HG03196 (cell line): ENCODE measurements at regions not wholly inside any gene's neighbourhood (a gene's known extent, or its start where the extent isn't known, plus 50 kb on each side); places are given as distances from the start of the nearest gene placed in this dataset.
"Not testable (repeated sequence)": the region's sequence is repeated elsewhere in the genome, so short reads cannot be mapped to it uniquely, and the experiment has no call there.

Source experiments
- ATAC-seq: cut with Tn5 transposase; IDR thresholded peaks from one replicate; pipeline ENCODE4 v1.9.1; 2021; ENCODE audit not compliant: unreplicated experiment

- ATAC-seq: no peak
Measured at GRCh38 chr2:216776066-216776850, 80.9 kb upstream of the IGFBP5 start.

DNA sequence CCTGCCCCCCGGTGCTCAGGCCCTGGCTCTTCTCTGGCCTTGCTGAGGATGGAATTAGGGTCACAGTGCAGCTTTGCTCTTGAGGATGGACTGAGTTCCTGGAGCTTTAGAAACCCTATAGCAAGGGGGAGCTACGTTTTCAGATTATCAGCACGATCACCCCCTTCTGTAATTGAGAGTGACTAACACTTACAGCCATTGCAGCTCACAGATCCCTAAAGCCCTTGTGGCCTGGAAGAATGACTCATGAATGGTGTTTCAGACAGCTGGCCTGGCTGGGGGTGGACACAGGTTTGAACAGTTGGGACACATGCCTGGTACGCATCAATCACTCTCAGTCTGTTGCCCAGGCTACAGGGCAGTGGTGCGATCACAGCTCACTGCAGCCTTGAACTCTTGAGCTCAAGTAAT is 79.7 kb upstream of the IGFBP5 start:
- no peak for ATAC-seq

GRCh38 chr2:216774620-216775019 is 79.3 kb upstream of the IGFBP5 start:
- no peak for ATAC-seq

DNA sequence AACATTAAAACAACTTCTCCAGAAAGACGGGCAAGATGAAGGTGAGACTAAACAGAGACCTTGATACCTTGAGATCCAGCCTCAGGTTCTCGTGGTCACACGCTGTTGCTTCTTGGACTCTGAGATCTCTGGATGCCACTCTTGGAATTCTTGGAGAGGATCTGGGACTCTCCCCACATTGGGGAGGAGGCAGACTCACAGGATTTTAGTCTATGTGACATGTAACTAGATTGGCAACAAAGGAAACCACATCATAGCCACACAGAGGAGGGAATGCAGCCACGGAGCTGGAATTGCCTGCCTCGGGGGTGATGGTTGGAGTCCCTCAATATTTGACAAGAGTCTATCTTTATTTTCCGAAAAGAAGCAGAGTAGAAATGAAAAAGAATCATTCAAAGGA is 78.8 kb upstream of the IGFBP5 start:
- no peak for ATAC-seq

DNA sequence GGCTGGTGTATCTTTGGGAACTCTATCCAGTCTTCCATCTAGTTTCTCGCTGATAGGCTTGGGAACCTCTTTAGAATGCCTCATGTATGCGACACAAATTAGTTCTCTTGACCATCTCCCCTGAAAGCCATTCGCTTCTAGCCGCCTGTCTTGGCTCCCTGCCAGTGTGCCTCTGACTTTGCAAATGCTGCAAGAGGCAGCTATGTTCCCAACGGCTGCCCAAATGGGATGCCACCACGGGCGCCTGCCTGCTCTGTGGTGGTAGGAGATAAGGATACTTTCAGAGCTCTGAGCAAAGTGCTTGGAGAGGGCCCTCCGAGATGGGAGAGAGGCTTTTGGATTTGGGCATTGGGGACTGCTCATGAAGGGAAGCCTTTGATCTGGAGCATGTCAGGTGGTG is 77.7 kb upstream of the IGFBP5 start:
- ATAC-seq: no peak

- no peak for ATAC-seq
Measured at GRCh38 chr2:216770717-216771116, 75.4 kb upstream of the IGFBP5 start.

DNA sequence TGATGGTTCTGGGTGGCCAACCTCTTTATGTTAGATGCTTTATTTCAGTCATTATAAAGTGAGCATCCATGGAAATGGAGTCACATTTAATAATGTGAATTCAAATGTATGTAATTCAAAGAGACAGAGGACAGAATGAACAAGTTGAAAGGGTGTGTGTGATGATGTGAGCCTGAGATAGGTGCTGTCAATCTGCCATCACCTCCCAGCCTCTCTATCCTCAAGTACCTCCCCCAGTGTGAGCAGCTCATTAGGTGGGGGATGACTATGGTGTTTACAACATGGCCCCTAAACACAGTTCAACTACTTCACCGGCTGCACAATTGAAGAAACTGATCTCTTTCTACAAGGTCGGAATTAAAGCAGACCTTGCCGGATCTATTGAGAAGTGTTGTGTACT is 74.7 kb upstream of the IGFBP5 start:
- ATAC-seq: no peak

DNA sequence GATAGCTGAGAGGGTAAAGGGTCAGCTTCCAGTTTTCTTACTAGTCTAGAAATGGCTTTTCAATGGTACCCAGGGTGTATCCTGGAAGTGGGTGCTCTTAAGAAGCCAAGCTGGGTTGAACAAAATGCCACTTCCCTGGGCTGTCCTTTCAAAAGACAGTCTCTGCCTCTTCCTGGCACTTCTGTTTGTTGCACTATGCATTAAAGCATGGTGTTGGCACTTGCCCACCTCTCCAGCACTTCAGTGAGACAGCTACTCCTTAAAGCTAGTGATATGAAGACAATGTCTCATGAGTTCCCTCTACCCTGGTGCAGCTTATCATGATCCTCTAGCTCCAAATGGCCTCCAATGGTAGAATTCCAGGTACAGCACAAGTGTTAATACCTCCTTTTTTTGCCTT is 74.3 kb upstream of the IGFBP5 start:
- ATAC-seq: no peak

- ATAC-seq: no peak
Measured at GRCh38 chr2:216768908-216769411, 73.6 kb upstream of the IGFBP5 start.

DNA sequence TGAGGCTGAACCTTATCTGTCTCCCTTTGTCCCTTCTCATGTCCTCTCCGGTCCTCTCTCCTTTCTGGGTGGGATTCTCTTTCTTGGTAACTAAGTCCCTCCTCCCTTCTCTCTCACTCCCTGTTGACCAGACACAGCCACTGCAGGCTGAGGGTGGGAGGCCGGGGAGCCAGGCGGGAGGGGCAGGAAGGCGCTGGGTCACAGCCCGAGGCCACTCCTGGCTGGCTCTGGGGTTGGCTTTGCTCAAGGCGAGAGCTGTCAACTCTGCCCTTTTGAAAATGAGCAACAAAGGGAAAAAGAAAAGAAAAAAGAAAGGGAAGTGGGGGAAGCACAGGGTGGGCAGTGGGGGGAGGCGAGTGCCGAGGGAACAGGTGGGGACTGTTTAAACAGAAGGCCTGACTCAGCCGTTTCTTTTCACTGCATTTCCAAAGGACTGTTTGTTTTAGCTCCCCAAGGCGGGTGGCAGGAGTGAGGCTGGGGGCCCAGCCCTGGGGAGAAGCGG is 70.5 kb upstream of the IGFBP5 start:
- ATAC-seq: no peak

- ATAC-seq: no peak
Measured at GRCh38 chr2:216763396-216763795, 68.0 kb upstream of the IGFBP5 start.

DNA sequence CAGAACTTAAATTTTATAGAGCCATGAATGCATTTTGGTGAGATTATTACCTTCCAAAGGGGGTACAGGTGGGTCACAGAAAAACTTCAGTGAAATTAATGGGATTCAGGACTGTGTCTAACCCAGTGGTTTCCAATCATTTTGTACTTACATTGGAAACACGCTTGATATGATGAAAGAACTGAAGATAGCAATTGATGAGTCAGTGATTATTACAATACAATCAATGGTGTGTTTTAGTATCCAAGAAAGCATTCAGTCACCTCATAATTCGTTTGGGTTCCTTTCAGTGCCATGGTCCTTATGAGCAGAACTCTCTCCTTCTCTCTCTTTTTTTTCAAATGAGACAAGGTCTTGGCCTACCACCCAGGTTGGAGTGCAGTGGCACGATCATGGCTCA is 66.5 kb upstream of the IGFBP5 start:
- ATAC-seq: no peak

DNA sequence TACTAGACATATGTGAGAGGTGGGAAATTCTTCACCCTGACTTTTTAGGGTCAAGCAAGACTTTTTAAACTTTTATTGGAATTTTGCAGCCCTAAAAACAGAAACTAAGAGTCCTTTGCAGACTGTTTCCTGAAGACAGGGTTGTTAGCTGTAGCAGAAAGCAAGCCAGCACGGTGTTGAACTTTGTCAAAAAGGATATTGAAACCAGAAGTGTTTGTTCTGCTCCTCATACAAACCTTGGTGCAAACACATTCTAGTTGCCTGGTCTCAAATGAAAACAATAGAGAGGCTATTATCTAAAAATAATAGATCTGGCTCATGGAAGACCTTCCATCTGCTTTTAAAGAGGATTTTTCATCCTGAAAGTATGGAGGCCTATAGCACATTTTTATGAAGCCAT is 65.8 kb upstream of the IGFBP5 start:
- ATAC-seq: no peak

DNA sequence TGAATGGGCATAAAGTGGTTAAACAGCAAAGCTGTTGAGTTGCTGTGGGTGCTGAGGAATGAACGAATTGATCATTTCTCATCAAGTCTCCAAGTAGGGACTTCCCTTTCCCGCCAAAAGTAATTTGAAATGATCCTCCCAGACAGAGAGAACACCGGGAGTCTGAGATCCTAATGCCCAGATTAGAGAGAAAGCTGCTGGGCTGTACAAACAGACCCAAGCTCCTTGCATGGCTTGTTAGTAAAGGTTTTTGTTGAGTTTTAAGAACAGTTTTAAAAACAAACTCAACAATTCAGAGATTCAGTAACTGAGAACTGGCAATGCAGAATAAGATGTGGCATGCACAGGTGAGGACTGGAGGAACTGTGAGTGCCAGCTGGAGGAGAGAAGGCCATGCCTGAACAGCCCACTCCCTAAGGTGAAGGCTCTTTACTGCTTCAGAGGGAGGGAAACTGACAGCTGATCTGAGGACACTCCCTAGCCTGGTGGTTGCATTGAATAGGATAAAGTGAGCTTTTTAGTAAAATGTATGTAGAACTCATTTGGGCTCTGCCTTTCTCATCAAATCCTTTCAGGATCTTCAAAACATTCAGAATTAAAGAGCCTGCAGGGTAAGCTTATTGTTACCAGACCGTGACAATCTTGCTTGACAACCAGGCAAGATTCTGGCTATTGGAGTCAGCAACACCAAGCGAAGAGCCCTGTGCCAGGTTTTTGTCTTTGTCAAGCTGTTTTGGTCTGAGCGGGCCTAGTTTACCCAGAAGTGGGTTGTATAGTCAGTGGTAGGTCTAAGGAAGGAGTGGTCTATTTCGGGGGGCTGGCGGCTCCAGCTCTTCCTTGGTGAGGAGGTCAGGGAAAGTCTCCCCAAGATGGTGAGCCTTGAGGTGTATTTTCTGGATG is 63.2 kb upstream of the IGFBP5 start:
- no peak for ATAC-seq

GRCh38 chr2:216757532-216757931 is 62.2 kb upstream of the IGFBP5 start:
- ATAC-seq: no peak

DNA sequence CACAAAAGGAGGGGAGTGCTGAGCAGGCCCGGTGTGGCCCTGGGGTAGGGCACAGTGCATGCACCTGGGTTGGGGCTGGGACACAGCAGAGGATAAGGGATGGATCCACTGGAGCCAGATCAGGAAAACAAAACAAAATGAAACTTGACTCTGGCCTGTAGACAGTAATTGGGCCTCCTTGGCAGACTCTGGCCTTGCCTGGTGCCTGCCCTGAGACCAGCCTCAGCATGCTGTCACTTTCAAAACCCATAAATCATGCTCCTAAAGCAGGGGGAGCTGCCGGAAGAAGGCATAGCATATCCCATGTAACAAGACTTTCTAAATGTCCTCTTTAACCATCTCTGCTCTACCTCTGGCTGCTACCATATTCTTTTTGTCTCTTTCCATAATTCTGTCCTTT is 61.1 kb upstream of the IGFBP5 start:
- no peak for ATAC-seq

GRCh38 chr2:216754812-216755211 is 59.5 kb upstream of the IGFBP5 start:
- ATAC-seq: no peak

DNA sequence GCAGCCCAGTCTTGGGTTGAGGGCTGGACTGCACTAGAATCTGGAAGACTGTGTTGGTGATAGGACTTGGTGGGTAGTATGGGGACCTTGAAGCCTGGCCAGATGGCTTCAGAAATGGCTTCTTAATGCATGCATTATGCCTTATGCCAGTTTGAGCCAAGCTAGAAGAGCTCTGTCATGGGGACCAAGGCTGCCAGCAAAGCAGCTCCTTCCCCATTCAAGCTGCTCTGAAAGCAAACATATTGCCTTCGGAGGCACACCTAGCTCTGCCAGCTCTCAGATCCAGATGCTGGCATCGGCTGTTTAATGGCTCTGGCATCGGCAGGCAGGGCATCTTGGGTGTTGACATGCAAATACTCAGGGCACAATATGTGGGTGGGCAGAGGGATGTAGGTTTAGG is 59.0 kb upstream of the IGFBP5 start:
- no peak for ATAC-seq

DNA sequence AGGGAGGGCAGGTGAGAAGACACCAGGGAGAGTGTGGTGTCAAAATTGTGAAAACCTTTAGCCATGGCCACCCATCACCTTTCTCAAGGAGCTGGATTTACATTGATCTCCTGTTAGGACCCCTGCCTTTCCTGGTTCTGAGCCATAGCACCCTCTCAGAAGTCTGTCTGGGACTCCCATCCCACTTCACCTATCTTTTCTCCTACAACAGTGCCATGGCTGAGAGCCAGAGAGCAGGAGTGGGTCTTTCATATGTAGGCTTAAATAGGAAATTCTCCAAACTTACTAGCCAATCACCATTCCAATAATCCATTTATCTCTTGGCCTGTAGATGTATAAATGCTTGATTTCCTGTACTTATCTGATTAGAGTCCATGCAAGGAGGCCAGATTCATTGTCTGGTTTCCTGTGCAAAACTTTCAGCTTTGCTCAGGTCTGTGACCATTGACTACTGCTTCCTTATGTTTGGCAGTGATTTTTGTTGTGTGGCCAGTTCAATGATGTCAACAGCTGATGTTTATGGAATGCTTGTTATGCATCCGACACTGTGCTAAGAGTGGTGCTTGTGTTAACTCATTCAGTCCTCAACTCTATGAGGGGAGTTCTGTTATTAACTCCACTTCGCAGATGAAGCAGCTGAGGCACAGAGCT is 57.6 kb upstream of the IGFBP5 start:
- ATAC-seq: no peak

DNA sequence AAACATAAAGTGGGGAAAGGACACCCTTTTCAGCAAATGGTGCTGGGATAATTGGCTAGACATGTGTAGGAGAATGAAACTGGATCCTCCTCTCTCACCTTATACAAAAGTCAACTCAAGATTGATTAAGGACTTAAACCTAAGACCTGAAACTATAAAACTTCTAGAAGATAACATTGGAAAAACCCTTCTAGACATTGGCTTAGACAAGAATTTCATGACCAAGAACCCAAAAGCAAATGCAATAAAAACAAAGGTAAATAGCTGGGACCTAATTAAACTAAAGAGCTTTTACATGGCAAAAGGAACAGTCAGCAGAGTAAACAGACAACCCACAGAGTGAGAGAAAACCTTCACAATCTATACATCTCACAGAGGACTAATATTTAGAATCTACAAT is 55.4 kb upstream of the IGFBP5 start:
- not testable (repeated sequence) for ATAC-seq

GRCh38 chr2:216746268-216746667 is 50.9 kb upstream of the IGFBP5 start:
- ATAC-seq: not testable (repeated sequence)
